Esophagus muscularis mucosa (tissue), 4 donors: ENCODE measurements at regions not wholly inside any gene's neighbourhood (a gene's known extent, or its start where the extent isn't known, plus 50 kb on each side); places are given as distances from the start of the nearest gene placed in this dataset.

Experiments
- DNase-seq: peaks from one replicate; pipeline ENCODE4 v3.0.0-alpha.2; 2017; ENCODE audit errors: extremely low spot score
- H3K27ac ChIP-seq, 4 donors: fragments of 200-600 bp; sonication (generic); replicated peaks in 1 of 4; 1 replicate in 3 of 4; 2 replicates in 1 of 4; pipeline ENCODE4 v1.5.1; 2016 to 2019; ENCODE audit warnings: mild to moderate bottlenecking in 1 of 4
- H3K27me3 ChIP-seq, 4 donors: fragments of 200-600 bp; sonication (generic); one replicate each; pipeline versions ENCODE4 v1.5.1 to v1.6.0; 2016 to 2019
- H3K36me3 ChIP-seq, 4 donors: fragments of 200-600 bp; sonication (generic); one replicate each; pipeline ENCODE4 v1.5.1; 2016 to 2019
- H3K4me1 ChIP-seq, 4 donors: fragments of 200-600 bp; sonication (generic); one replicate each; pipeline ENCODE4 v1.5.1; 2016 to 2019
- H3K4me3 ChIP-seq, 4 donors: fragments of 200-600 bp; sonication (generic); 1 replicate in 2 of 4; 2 replicates in 2 of 4; pipeline ENCODE4 v1.5.1; 2016 to 2019; ENCODE audit warnings: mild to moderate bottlenecking in 4 of 4, moderate library complexity in 1 of 4
- H3K9me3 ChIP-seq, 4 donors: fragments of 200-600 bp; sonication (generic); 1 replicate in 3 of 4; 2 replicates in 1 of 4; pipeline ENCODE4 v1.5.1; 2016 to 2019
- CTCF ChIP-seq, 3 experiments: fragments of 200-600 bp in 2 of 3; fragments of 450-650 bp in 1 of 3; sonication (generic) in 2 of 3; IDR thresholded peaks; one replicate each; pipeline ENCODE4 v1.5.1; 2017 to 2019; ENCODE audit warnings: antibody characterized with exemption in 3 of 3, mild to moderate bottlenecking in 2 of 3, moderate library complexity in 1 of 3
- EP300 ChIP-seq: sonication (generic); formaldehyde crosslinking; IDR thresholded peaks from one replicate; pipeline ENCODE4 v1.6.1; 2017; ENCODE audit warnings: antibody characterized with exemption
- POLR2A ChIP-seq: fragments of 450-650 bp; IDR thresholded peaks from one replicate; pipeline ENCODE4 v1.6.1; 2017; ENCODE audit warnings: antibody characterized with exemption, moderate library complexity, mild to moderate bottlenecking, low read depth
- POLR2AphosphoS5 ChIP-seq, 2 donors: sonication (generic); formaldehyde crosslinking; IDR thresholded peaks; one replicate each; pipeline ENCODE4 v1.6.1; 2017; ENCODE audit warnings: antibody characterized with exemption in 2 of 2
- WGBS: methylation state at CpG from one replicate; pipeline ENCODE4 v1.1.5; 2018; 5-methylcytosine and 5-hydroxymethylcytosine counted together
- intact Hi-C: fragments of 100-400 bp; cut with DNase I; formaldehyde crosslinking; loops from one replicate; pipeline ENCODE4 v1.15.1; 2023

GRCh38 chr2:35421485-35421884 is 934.1 kb upstream of the CRIM1 start:
- H3K4me1 ChIP-seq, result peaks cover 0 to 7% (median 0%) of the 10 kb centered on the region in 4 donors
- no peak for DNase-seq
- no peak overlapping the region for H3K27ac ChIP-seq
- intact Hi-C loops, result no loop called here
- TF ChIP-seq POLR2A, result no peak
- no peak for TF ChIP-seq POLR2AphosphoS5 (IDR thresholded peaks at IDR 0.05)
- TF ChIP-seq CTCF (IDR thresholded peaks at IDR 0.05), result no peak
- no peak for TF ChIP-seq EP300
- 86% methylated on average over 1 of the region's 1 CpG for WGBS
- no peak overlapping the region for H3K4me3 ChIP-seq
- H3K9me3 ChIP-seq, result no peaks in the 10 kb centered on the region
- no peaks in the 10 kb centered on the region for H3K27me3 ChIP-seq
- no peaks in the 10 kb centered on the region for H3K36me3 ChIP-seq

- intact Hi-C loops, result loop anchor here (10.0 kb wide), 1 partner anchor 1742 kb away; no protein-coding TSS in a partner anchor
- H3K4me3 ChIP-seq, result no peak overlapping the region
- H3K4me1 ChIP-seq, result peaks cover 0 to 14% (median 1%) of the 10 kb centered on the region in 4 donors
- no peaks in the 10 kb centered on the region for H3K36me3 ChIP-seq
- no peaks in the 10 kb centered on the region for H3K27me3 ChIP-seq
- H3K9me3 ChIP-seq, result no peaks in the 10 kb centered on the region
- DNase-seq, result no peak
- TF ChIP-seq CTCF (IDR thresholded peaks at IDR 0.05) (no peak), POLR2A (no peak), EP300 (no peak), POLR2AphosphoS5 (IDR thresholded peaks at IDR 0.05) (no peak)
- WGBS, result 0% methylated on average over 1 of the region's 1 CpG
- no peak overlapping the region for H3K27ac ChIP-seq
Observed at GRCh38 chr2:35417293-35417692, 938.3 kb upstream of the CRIM1 start.

- Histone ChIP-seq H3K4me3 (no peak overlapping the region), H3K27ac (no peak overlapping the region), H3K9me3 (no peaks in the 10 kb centered on the region), H3K4me1 (peaks cover 0 to 14% (median 3%) of the 10 kb centered on the region in 4 donors), H3K36me3 (no peaks in the 10 kb centered on the region), H3K27me3 (no peaks in the 10 kb centered on the region)
- intact Hi-C loops, result loop anchor here (10.0 kb wide), 1 partner anchor 1742 kb away; no protein-coding TSS in a partner anchor
- TF ChIP-seq EP300 (no peak), CTCF (IDR thresholded peaks at IDR 0.05) (no peak), POLR2AphosphoS5 (IDR thresholded peaks at IDR 0.05) (no peak), POLR2A (no peak)
- no peak for DNase-seq
- WGBS, result 33% methylated on average over 2 of the region's 2 CpGs
Observed at GRCh38 chr2:35416391-35417140, 939.0 kb upstream of the CRIM1 start.

- Histone ChIP-seq H3K27me3 (no peaks in the 10 kb centered on the region), H3K9me3 (no peaks in the 10 kb centered on the region), H3K27ac (no peak overlapping the region), H3K4me3 (no peak overlapping the region), H3K4me1 (peaks cover 0 to 14% (median 3%) of the 10 kb centered on the region in 4 donors), H3K36me3 (no peaks in the 10 kb centered on the region)
- 62% methylated on average over 4 of the region's 4 CpGs for WGBS
- DNase-seq, result no peak
- no peak for TF ChIP-seq POLR2A
- intact Hi-C loops, result loop anchor here (10.0 kb wide), 1 partner anchor 1741 kb away; no protein-coding TSS in a partner anchor
Observed at GRCh38 chr2:35415942-35416341, 939.6 kb upstream of the CRIM1 start.

GRCh38 chr2:35415282-35415681 is 940.3 kb upstream of the CRIM1 start:
- Histone ChIP-seq H3K27me3 (no peaks in the 10 kb centered on the region), H3K4me3 (no peak overlapping the region), H3K9me3 (no peaks in the 10 kb centered on the region), H3K27ac (no peak overlapping the region), H3K4me1 (peaks cover 0 to 14% (median 3%) of the 10 kb centered on the region in 4 donors), H3K36me3 (no peaks in the 10 kb centered on the region)
- WGBS, result 87% methylated on average over 1 of the region's 1 CpG
- TF ChIP-seq POLR2A, result no peak
- TF ChIP-seq CTCF (IDR thresholded peaks at IDR 0.05), result peak in 1 of 3 experiments; percentile 2
- DNase-seq, result no peak
- intact Hi-C loops, result loop anchor here (10.0 kb wide), 1 partner anchor 1740 kb away; no protein-coding TSS in a partner anchor
